ENCODE measurements at regions not wholly inside any gene's neighbourhood (a gene's known extent, or its start where the extent isn't known, plus 50 kb on each side); places are given as distances from the start of the nearest gene placed in this dataset.

- no peak overlapping the region for H3K56ac ChIP-seq (ENCODE audit: extremely low read depth, insufficient read depth, low read length)
- H4K8ac ChIP-seq (ENCODE audit: low read depth in 2 of 2, low read length in 2 of 2), result no peak overlapping the region
- DNase-seq, result no peak
- no peak overlapping the region for H3K18ac ChIP-seq (ENCODE audit: low read depth, low read length)
- no peak overlapping the region for H3K9ac ChIP-seq (ENCODE audit: low read depth, low read length)
- no peaks in the 10 kb centered on the region for H3K4me1 ChIP-seq (ENCODE audit: control insufficient read depth, insufficient read depth, low read length)
- no peaks in the 10 kb centered on the region for H4K20me1 ChIP-seq (ENCODE audit: insufficient read depth, low read length)
- no peak overlapping the region for H2BK20ac ChIP-seq (ENCODE audit: low read depth, low read length)
- POLR2A ChIA-PET (ENCODE audit: unreplicated experiment), result no interaction called here
- H3K9me3 ChIP-seq (ENCODE audit: control insufficient read depth, insufficient read depth, low read length), result no peaks in the 10 kb centered on the region
- ATAC-seq (ENCODE audit: low read depth), result no peak
- TF ChIP-seq CHD1 (IDR thresholded peaks at IDR 0.05; ENCODE audit: low read depth, low read length) (no peak), ELK1 (IDR thresholded peaks at IDR 0.05; ENCODE audit: borderline replicate concordance, low read depth, low read length) (no peak), RFX5 (IDR thresholded peaks at IDR 0.05; ENCODE audit: low read depth, low read length) (no peak), RCOR1 (IDR thresholded peaks at IDR 0.05; ENCODE audit: insufficient replicate concordance, low read length) (no peak), MAFK (IDR thresholded peaks at IDR 0.05; ENCODE audit: low read depth, low read length) (no peak), MAZ (IDR thresholded peaks at IDR 0.05; ENCODE audit: borderline replicate concordance, low read depth, low read length) (no peak), USF2 (IDR thresholded peaks at IDR 0.05; ENCODE audit: low read depth, low read length) (no peak), FOS (IDR thresholded peaks at IDR 0.05; ENCODE audit: low read depth, low read length) (no peak), NFE2L2 (IDR thresholded peaks at IDR 0.05; ENCODE audit: low read depth, low read length) (no peak), MXI1 (IDR thresholded peaks at IDR 0.05; ENCODE audit: borderline replicate concordance, low read depth, low read length) (no peak), POLR2A (IDR thresholded peaks at IDR 0.05; ENCODE audit: low read depth, low read length) (no peak), CEBPB (IDR thresholded peaks at IDR 0.05; ENCODE audit: low read depth, low read length) (no peak), SMC3 (IDR thresholded peaks at IDR 0.05; ENCODE audit: low read depth, low read length) (no peak), BHLHE40 (IDR thresholded peaks at IDR 0.05; ENCODE audit: low read depth, low read length) (no peak), CTCF (conservative IDR thresholded peaks at IDR 0.05; ENCODE audit: low read depth, low read length) (no peak)
- in situ Hi-C loops (cut with MboI; ENCODE audit: low sequenced_read_pairs), result no loop called here
- H2BK5ac ChIP-seq (ENCODE audit: low read depth, low read length, poor library complexity, severe bottlenecking), result no peak overlapping the region
- H3K79me1 ChIP-seq (ENCODE audit: low read depth in 1 of 2, low read length in 2 of 2), result no peaks in the 10 kb centered on the region
- dilution Hi-C loops (cut with HindIII; ENCODE audit: low sequenced_read_pairs, unreplicated experiment), result no loop called here
- BruUV-seq (replicated peaks), result no TSS peak
- H3K27me3 ChIP-seq (ENCODE audit: control insufficient read depth, insufficient read depth, low read length), result peaks cover 74% of the 10 kb centered on the region
- H3K4ac ChIP-seq (ENCODE audit: low read depth, low read length), result no peak overlapping the region
- no peak overlapping the region for H2BK120ac ChIP-seq (ENCODE audit: low read depth, low read length)
- H2BK15ac ChIP-seq (ENCODE audit: low read depth, low read length), result no peak overlapping the region
- CTCF ChIA-PET, result no interaction called here
- no peak overlapping the region for H3K27ac ChIP-seq (ENCODE audit: insufficient read depth, low read length)
- no peaks in the 10 kb centered on the region for H3K36me3 ChIP-seq (ENCODE audit: control insufficient read depth, insufficient read depth, low read length)
- H3K4me3 ChIP-seq (ENCODE audit: insufficient read depth, low read depth, low read length), result no peak overlapping the region
- intact Hi-C loops (cut with micrococcal nuclease), result no loop called here
- no peak overlapping the region for H4K5ac ChIP-seq (ENCODE audit: low read depth, low read length)
- H2AK9ac ChIP-seq (replicated peaks; ENCODE audit: low read depth, low read length, poor library complexity), result no peak overlapping the region
- H2AK5ac ChIP-seq (ENCODE audit: low read depth, low read length), result no peak overlapping the region
- no peak overlapping the region for H3K4me2 ChIP-seq (ENCODE audit: low read depth, low read length)
- 46% methylated on average over 3 of the region's 4 CpGs; no CpG with 5 or more reads in 1 of the 2 experiments for WGBS, 2 experiments (ENCODE audit: extremely low coverage in 2 of 2, insufficient read length in 1 of 2)
- H2AFZ ChIP-seq (replicated peaks; ENCODE audit: low read length, poor library complexity), result no peak overlapping the region
- no peak overlapping the region for H3K23ac ChIP-seq (ENCODE audit: low read depth, low read length)
- H3K14ac ChIP-seq (replicated peaks; ENCODE audit: low read depth, low read length), result no peak overlapping the region
- no peak overlapping the region for H4K91ac ChIP-seq (ENCODE audit: insufficient read depth, low read depth, low read length)
- H3K9me1 ChIP-seq (ENCODE audit: insufficient read depth, low read length), result no peaks in the 10 kb centered on the region; the same call in 1 of the 2 replicates
Measured at GRCh38 chr3:194810076-194810475, 124.4 kb downstream of the FAM43A start.

Data from IMR-90 (cell line).